PC-3 (cell line): ENCODE measurements at regions not wholly inside any gene's neighbourhood (a gene's known extent, or its start where the extent isn't known, plus 50 kb on each side); places are given as distances from the start of the nearest gene placed in this dataset.

Experiments
- ATAC-seq: fragments of 200-7000 bp; cut with Tn5 transposase; 2 replicates; pipeline ENCODE4 v1.9.1; 2020; ENCODE audit warnings: mild to moderate bottlenecking, moderate library complexity
- BruUV-seq: library from RNA; stranded (reverse); fragments of 400-500 nt; replicated peaks from 2 replicates; lab custom pipeline; 2021; lab: Mats Ljungman, UMichigan
- CTCF ChIA-PET: fragments of 300-600 bp; sonication (Branson Sonifier 250); formaldehyde crosslinking; loops from one replicate; lab custom pipeline; 2022; ENCODE audit warnings: antibody characterized with exemption; lab: Charles Lee
- POLR2A ChIA-PET: fragments of 300-600 bp; sonication (Branson Sonifier 250); formaldehyde crosslinking; loops from one replicate; lab custom pipeline; 2022; ENCODE audit warnings: antibody characterized with exemption; ENCODE audit not compliant: unreplicated experiment; lab: Charles Lee
- DNase-seq: peaks from one replicate; pipeline ENCODE4 v3.0.0-alpha.2; 2015
- H2AFZ ChIP-seq: fragments of 300-600 bp; sonication (generic); 2 replicates; pipeline ENCODE4 v1.6.0; 2016; ENCODE audit warnings: antibody characterized with exemption, low read length
- H3F3A ChIP-seq: fragments of 300-600 bp; sonication (generic); one replicate; pipeline ENCODE4 v1.6.0; 2017; ENCODE audit warnings: antibody characterized with exemption, low read length, control low read depth, mild to moderate bottlenecking; ENCODE audit not compliant: unreplicated experiment
- H3K27ac ChIP-seq: fragments of 300-600 bp; sonication (generic); 2 replicates; pipeline ENCODE4 v1.5.1; 2016; ENCODE audit warnings: mild to moderate bottlenecking, low read length
- H3K27me3 ChIP-seq: fragments of 300-600 bp; sonication (generic); 2 replicates; pipeline ENCODE4 v1.6.1; 2016; ENCODE audit warnings: low read length, mixed read lengths
- H3K36me3 ChIP-seq: fragments of 300-600 bp; sonication (generic); 2 replicates; pipeline ENCODE4 v1.6.1; 2016; ENCODE audit warnings: low read depth, mixed run types, low read length, mixed read lengths
- H3K4me1 ChIP-seq: fragments of 300-600 bp; sonication (generic); 2 replicates; pipeline ENCODE4 v1.5.1; 2016; ENCODE audit warnings: low read length; ENCODE audit not compliant: insufficient read depth
- H3K4me2 ChIP-seq: fragments of 300-600 bp; sonication (generic); 2 replicates; pipeline ENCODE4 v1.6.0; 2016; ENCODE audit warnings: low read length
- H3K4me3 ChIP-seq: fragments of 300-600 bp; sonication (generic); 2 replicates; pipeline ENCODE4 v1.5.1; 2016; ENCODE audit warnings: mild to moderate bottlenecking, low read length, mixed read lengths
- H3K79me2 ChIP-seq: fragments of 300-600 bp; sonication (generic); 2 replicates; pipeline ENCODE4 v1.6.1; 2017; ENCODE audit warnings: low read length, mixed read lengths
- H3K9ac ChIP-seq: fragments of 300-600 bp; sonication (generic); 2 replicates; pipeline ENCODE4 v1.6.0; 2016; ENCODE audit warnings: mild to moderate bottlenecking, low read length
- H3K9me2 ChIP-seq: fragments of 300-600 bp; sonication (generic); replicated peaks from 2 replicates; pipeline ENCODE4 v1.6.1; 2016; ENCODE audit warnings: mixed run types, low read length, mixed read lengths
- H3K9me3 ChIP-seq: fragments of 300-600 bp; sonication (generic); 2 replicates; pipeline ENCODE4 v1.6.1; 2016; ENCODE audit warnings: low read length, mixed read lengths
- H4K20me1 ChIP-seq: fragments of 300-600 bp; sonication (generic); 2 replicates; pipeline ENCODE4 v1.6.1; 2016; ENCODE audit warnings: low read length, mixed read lengths
- EZH2 ChIP-seq: fragments of 300-600 bp; sonication (generic); IDR thresholded peaks from one replicate; pipeline ENCODE4 v1.6.1; 2017; ENCODE audit warnings: antibody characterized with exemption, mild to moderate bottlenecking, low read length; ENCODE audit not compliant: unreplicated experiment
- EZH2phosphoT487 ChIP-seq: fragments of 300-600 bp; sonication (generic); IDR thresholded peaks from 2 replicates; pipeline ENCODE4 v1.6.1; 2018; ENCODE audit warnings: mild to moderate bottlenecking, antibody characterized with exemption, low read length, borderline replicate concordance
- intact Hi-C: fragments of 100-400 bp; cut with micrococcal nuclease; formaldehyde crosslinking; loops from 2 replicates; pipeline ENCODE4 v1.9.0; 2023
- TF ChIP-seq, protein P1 (sequence below): fragments of 300-600 bp; sonication (generic); conservative IDR thresholded peaks from 2 replicates; pipeline ENCODE4 v1.5.1; 2017; ENCODE audit warnings: antibody characterized with exemption, low read depth, mild to moderate bottlenecking, low read length

- H4K20me1 ChIP-seq: no peaks in the 10 kb centered on the region
- no peaks in the 10 kb centered on the region for H3K27me3 ChIP-seq
- no peak overlapping the region for H2AFZ ChIP-seq
- H3K36me3 ChIP-seq: no peaks in the 10 kb centered on the region
- ChIA-PET CTCF (no interaction called here), POLR2A (no interaction called here)
- no peak overlapping the region for H3K4me3 ChIP-seq
- DNase-seq (no peak), ATAC-seq (no peak)
- no peaks in the 10 kb centered on the region for H3K79me2 ChIP-seq
- intact Hi-C loops: no loop called here
- H3K9me2 ChIP-seq: no peaks in the 10 kb centered on the region
- H3F3A ChIP-seq: no peaks in the 10 kb centered on the region
- H3K27ac ChIP-seq: no peak overlapping the region
- no TSS peak for BruUV-seq
- H3K9me3 ChIP-seq: no peaks in the 10 kb centered on the region
- no peaks in the 10 kb centered on the region for H3K4me1 ChIP-seq
- H3K9ac ChIP-seq: no peak overlapping the region
- no peak overlapping the region for H3K4me2 ChIP-seq
- TF ChIP-seq EZH2phosphoT487 (no peak), EZH2 (no peak)
- TF ChIP-seq, protein P1, sequence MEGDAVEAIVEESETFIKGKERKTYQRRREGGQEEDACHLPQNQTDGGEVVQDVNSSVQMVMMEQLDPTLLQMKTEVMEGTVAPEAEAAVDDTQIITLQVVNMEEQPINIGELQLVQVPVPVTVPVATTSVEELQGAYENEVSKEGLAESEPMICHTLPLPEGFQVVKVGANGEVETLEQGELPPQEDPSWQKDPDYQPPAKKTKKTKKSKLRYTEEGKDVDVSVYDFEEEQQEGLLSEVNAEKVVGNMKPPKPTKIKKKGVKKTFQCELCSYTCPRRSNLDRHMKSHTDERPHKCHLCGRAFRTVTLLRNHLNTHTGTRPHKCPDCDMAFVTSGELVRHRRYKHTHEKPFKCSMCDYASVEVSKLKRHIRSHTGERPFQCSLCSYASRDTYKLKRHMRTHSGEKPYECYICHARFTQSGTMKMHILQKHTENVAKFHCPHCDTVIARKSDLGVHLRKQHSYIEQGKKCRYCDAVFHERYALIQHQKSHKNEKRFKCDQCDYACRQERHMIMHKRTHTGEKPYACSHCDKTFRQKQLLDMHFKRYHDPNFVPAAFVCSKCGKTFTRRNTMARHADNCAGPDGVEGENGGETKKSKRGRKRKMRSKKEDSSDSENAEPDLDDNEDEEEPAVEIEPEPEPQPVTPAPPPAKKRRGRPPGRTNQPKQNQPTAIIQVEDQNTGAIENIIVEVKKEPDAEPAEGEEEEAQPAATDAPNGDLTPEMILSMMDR: no peak
These were observed 280.0 kb upstream of the BRINP1 start for GRCh38 chr9:119649205-119649604.

DNA sequence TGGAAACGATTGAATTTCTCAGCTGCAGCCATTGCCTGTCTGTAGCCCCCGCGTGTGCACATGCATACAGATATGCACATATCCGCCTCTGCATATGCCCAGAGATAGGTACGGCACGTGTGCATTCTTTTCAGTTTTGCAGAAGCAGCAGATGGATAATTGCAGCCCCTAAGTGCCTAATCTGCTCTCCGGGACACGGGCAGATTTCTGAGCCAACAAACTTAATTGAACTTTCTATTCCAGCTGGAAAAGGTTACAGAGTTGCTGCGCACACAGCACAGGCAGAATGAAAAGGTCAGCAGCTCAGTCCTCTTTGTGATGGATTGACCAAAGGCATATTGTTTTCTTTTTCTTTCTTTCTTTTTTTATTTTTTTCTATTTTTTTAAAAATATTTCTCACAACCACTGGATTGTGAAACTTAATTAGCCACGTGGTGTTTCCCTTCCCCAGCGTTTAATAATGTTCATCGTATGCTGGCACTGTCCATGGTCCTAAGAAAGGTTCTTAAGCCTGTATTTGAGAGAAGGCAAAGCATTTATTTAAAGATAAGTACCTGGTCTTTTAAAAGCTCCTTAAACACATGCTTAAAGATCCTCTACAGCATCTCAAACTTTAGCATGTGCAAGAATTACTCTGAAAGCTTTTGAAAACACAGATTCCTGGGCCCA is 270.2 kb upstream of the BRINP1 start:
- DNase-seq (no peak), ATAC-seq (no peak)
- TF ChIP-seq EZH2phosphoT487: no peak
- TF ChIP-seq EZH2: no peak
- TF ChIP-seq, protein P1: no peak
- Histone ChIP-seq H3K4me1 (no peaks in the 10 kb centered on the region), H4K20me1 (no peaks in the 10 kb centered on the region), H3K4me3 (no peak overlapping the region), H3K9me3 (no peaks in the 10 kb centered on the region), H2AFZ (no peak overlapping the region), H3K27ac (no peak overlapping the region), H3F3A (no peaks in the 10 kb centered on the region), H3K4me2 (no peak overlapping the region), H3K9ac (no peak overlapping the region), H3K36me3 (no peaks in the 10 kb centered on the region), H3K9me2 (no peaks in the 10 kb centered on the region), H3K27me3 (no peaks in the 10 kb centered on the region), H3K79me2 (no peaks in the 10 kb centered on the region)
- BruUV-seq: no TSS peak
- CTCF ChIA-PET: no interaction called here
- intact Hi-C loops: no loop called here
- POLR2A ChIA-PET: no interaction called here

DNA sequence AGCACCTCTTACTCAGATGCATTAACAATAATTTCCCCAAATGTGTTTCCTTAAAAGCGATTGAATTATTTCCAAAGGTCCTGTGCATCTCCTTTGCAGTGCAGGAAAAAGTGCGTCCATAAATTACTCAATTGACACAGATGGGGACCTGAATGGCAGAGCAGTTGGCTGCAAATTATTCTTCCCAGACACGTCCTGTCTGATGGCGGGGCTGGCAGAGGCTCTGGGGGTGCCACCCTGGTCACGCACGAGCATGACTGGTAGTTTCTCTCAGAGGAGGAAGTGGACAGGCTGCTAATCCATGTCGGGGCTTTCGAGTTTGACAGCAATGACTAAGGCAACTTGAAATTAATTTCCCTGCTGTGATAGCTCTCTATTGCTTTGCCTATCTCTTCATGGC is 264.8 kb upstream of the BRINP1 start:
- no peaks in the 10 kb centered on the region for H3K9me2 ChIP-seq

More for the DNA sequence above, 264.8 kb upstream of the BRINP1 start:
- no peak for TF ChIP-seq EZH2phosphoT487
- TF ChIP-seq, protein P1: no peak
- no peak for TF ChIP-seq EZH2
- ATAC-seq: no peak
- POLR2A ChIA-PET: no interaction called here
- Histone ChIP-seq H3K4me3 (no peak overlapping the region), H3K4me1 (no peaks in the 10 kb centered on the region), H2AFZ (no peak overlapping the region), H4K20me1 (no peaks in the 10 kb centered on the region), H3K9ac (no peak overlapping the region), H3K4me2 (no peak overlapping the region), H3K27ac (no peak overlapping the region), H3F3A (no peaks in the 10 kb centered on the region), H3K9me3 (0 out of 2 replicates have a peak, but pooled peaks cover 3% of the 10 kb centered on the region), H3K36me3 (no peaks in the 10 kb centered on the region), H3K27me3 (no peaks in the 10 kb centered on the region), H3K79me2 (no peaks in the 10 kb centered on the region)
- CTCF ChIA-PET: no interaction called here
- intact Hi-C loops: no loop called here
- DNase-seq: no peak
- BruUV-seq: no TSS peak
